WTC11 (cell line): ENCODE measurements at regions not wholly inside any gene's neighbourhood (a gene's known extent, or its start where the extent isn't known, plus 50 kb on each side); places are given as distances from the start of the nearest gene placed in this dataset.

Experiments used
- ATAC-seq: fragments of 200-7000 bp; cut with Tn5 transposase; 2 replicates; pipeline ENCODE4 v1.10.0; 2021; ENCODE audit warnings: mild to moderate bottlenecking, moderate library complexity
- CTCF ChIA-PET: fragments of 300-600 bp; sonication (Branson Sonifier 250); formaldehyde crosslinking; loops from one replicate; lab custom pipeline; 2021; ENCODE audit warnings: antibody characterized with exemption; lab: Charles Lee
- POLR2A ChIA-PET: fragments of 350-600 bp; sonication (Branson Sonifier 250); formaldehyde crosslinking; loops from one replicate; lab custom pipeline; 2021; ENCODE audit warnings: antibody characterized with exemption; lab: Charles Lee
- DNase-seq: peaks from one replicate; pipeline ENCODE4 v3.0.0; 2021; ENCODE audit warnings: low spot score
- H3K27ac Mint-ChIP-seq: 2 replicates; pipeline ENCODE4 v1.8.0; 2021; ENCODE audit warnings: mixed read lengths
- H3K27me3 Mint-ChIP-seq: 2 replicates; pipeline ENCODE4 v1.8.0; 2021; ENCODE audit warnings: low read depth, mild to moderate bottlenecking, moderate library complexity, mixed read lengths
- H3K36me3 Mint-ChIP-seq: 2 replicates; pipeline ENCODE4 v1.8.0; 2021; ENCODE audit warnings: mixed read lengths
- H3K4me1 Mint-ChIP-seq: 2 replicates; pipeline ENCODE4 v1.8.0; 2022; ENCODE audit warnings: mixed read lengths
- H3K4me3 Mint-ChIP-seq: 2 replicates; pipeline ENCODE4 v1.8.0; 2021; ENCODE audit warnings: mild to moderate bottlenecking, moderate library complexity, mixed read lengths
- H3K9me3 Mint-ChIP-seq: 2 replicates; pipeline ENCODE4 v1.8.0; 2021; ENCODE audit warnings: mixed read lengths
- AFF4 ChIP-seq: sonication (generic); formaldehyde crosslinking; IDR thresholded peaks from 2 replicates; pipeline ENCODE4 v1.8.1; 2023; ENCODE audit warnings: mild to moderate bottlenecking, missing genetic modification reagents, borderline replicate concordance
- ARID4B ChIP-seq: sonication (generic); formaldehyde crosslinking; IDR thresholded peaks from 2 replicates; pipeline ENCODE4 v1.8.0; 2023; ENCODE audit warnings: missing genetic modification reagents, mild to moderate bottlenecking, borderline replicate concordance
- EMX1 ChIP-seq: fragments of 250-450 bp; sonication (Bioruptor Pico); IDR thresholded peaks from 2 replicates; pipeline ENCODE4 v1.8.0; 2021; ENCODE audit warnings: mild to moderate bottlenecking
- HMGA2 ChIP-seq: fragments of 250-450 bp; sonication (Bioruptor Pico); IDR thresholded peaks from 2 replicates; pipeline ENCODE4 v1.4.0; 2021; ENCODE audit warnings: mild to moderate bottlenecking, moderate library complexity
- PRRX2 ChIP-seq: fragments of 250-450 bp; sonication (Bioruptor Pico); IDR thresholded peaks from 2 replicates; pipeline ENCODE4 v1.8.0; 2021; ENCODE audit warnings: mild to moderate bottlenecking
- SMAD3 ChIP-seq: sonication (generic); formaldehyde crosslinking; IDR thresholded peaks from 2 replicates; pipeline ENCODE4 v1.8.0; 2022; ENCODE audit warnings: missing genetic modification reagents, mild to moderate bottlenecking, borderline replicate concordance
- USF1 ChIP-seq: sonication (generic); formaldehyde crosslinking; IDR thresholded peaks from 2 replicates; pipeline ENCODE4 v1.8.0; 2022; ENCODE audit warnings: mild to moderate bottlenecking, missing genetic modification reagents
- USF2 ChIP-seq: sonication (generic); formaldehyde crosslinking; IDR thresholded peaks from 2 replicates; pipeline ENCODE4 v1.8.1; 2023; ENCODE audit warnings: mild to moderate bottlenecking, missing genetic modification reagents, moderate library complexity
- ZNF423 ChIP-seq: fragments of 250-450 bp; sonication (Bioruptor Pico); IDR thresholded peaks from 2 replicates; pipeline ENCODE4 v2.1.2; 2022; ENCODE audit warnings: mild to moderate bottlenecking, moderate library complexity

GRCh38 chr2:150182566-150183235 lies 304.8 kb downstream of the RND3 start (continued):
- no peak for TF ChIP-seq ARID4B (CRISPR knock-in tag)
- TF ChIP-seq ZNF423 (CRISPR knock-in tag), result no peak

- Mint-ChIP-seq H3K4me1 (peaks cover 7% of the 10 kb centered on the region), H3K27me3 (no peaks in the 10 kb centered on the region), H3K4me3 (no peak overlapping the region), H3K27ac (no peak overlapping the region), H3K36me3 (peaks cover 5% of the 10 kb centered on the region), H3K9me3 (peaks cover 8% of the 10 kb centered on the region)
- no peak for DNase-seq
- ChIA-PET POLR2A (no interaction called here), CTCF (no interaction called here)
- no peak for TF ChIP-seq HMGA2 (CRISPR knock-in tag)
- no peak for TF ChIP-seq AFF4 (CRISPR knock-in tag)
- TF ChIP-seq EMX1 (CRISPR knock-in tag), result no peak
- TF ChIP-seq USF1 (CRISPR knock-in tag), result no peak
- TF ChIP-seq PRRX2 (CRISPR knock-in tag), result no peak
- TF ChIP-seq ARID4B (CRISPR knock-in tag), result no peak
- TF ChIP-seq SMAD3 (CRISPR knock-in tag), result no peak
- TF ChIP-seq USF2 (CRISPR knock-in tag), result no peak
- no peak for ATAC-seq
Observed at GRCh38 chr2:150178591-150178990, 308.9 kb downstream of the RND3 start.
